ENCODE measurements at regions not wholly inside any gene's neighbourhood (a gene's known extent, or its start where the extent isn't known, plus 50 kb on each side); places are given as distances from the start of the nearest gene placed in this dataset.

DNA sequence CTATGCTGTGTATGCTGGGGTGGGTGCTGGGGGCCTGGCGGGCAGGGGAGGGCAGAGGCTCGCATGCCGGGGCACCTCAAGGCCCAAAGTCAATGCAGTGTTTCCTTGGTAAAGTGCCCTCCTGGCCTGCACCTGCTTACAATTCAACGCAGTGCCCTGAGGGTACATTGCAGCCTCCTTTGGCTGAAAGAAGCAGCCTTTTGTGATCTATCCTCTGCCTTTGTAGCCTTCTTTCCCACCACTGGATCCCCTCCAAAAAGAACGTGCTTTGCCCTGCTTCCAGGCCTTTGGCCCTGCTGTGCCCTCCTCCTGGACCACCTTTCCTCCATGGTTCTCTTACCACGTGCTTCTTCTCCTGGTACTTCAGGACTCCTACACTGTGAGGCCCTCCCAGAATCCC lies 113.6 kb upstream of the PTPN1 start:
- Histone ChIP-seq H3K9ac (ENCODE audit: low read length) (no peak overlapping the region), H3K9me3 (ENCODE audit: low read length) (no peaks in the 10 kb centered on the region), H3F3A (ENCODE audit: low read length, unreplicated experiment) (no peaks in the 10 kb centered on the region), H3K9me2 (replicated peaks; ENCODE audit: low read length) (no peaks in the 10 kb centered on the region), H3K4me1 (ENCODE audit: insufficient read depth, low read length) (peaks cover 24% of the 10 kb centered on the region), H3K36me3 (ENCODE audit: low read depth, low read length) (no peaks in the 10 kb centered on the region), H2AFZ (ENCODE audit: low read length) (no peak overlapping the region), H3K27ac (ENCODE audit: low read length) (no peak overlapping the region), H4K20me1 (ENCODE audit: low read length) (no peaks in the 10 kb centered on the region), H3K79me2 (ENCODE audit: low read length) (no peaks in the 10 kb centered on the region), H3K27me3 (ENCODE audit: low read length) (no peaks in the 10 kb centered on the region), H3K4me3 (ENCODE audit: low read length) (no peak overlapping the region), H3K4me2 (ENCODE audit: low read length) (no peak overlapping the region)
- DNase-seq (no peak), ATAC-seq (no peak)
- POLR2A ChIA-PET (ENCODE audit: unreplicated experiment), result no interaction called here
- intact Hi-C loops (cut with micrococcal nuclease), result no loop called here
- CTCF ChIA-PET, result interaction anchor here (0.6 kb wide), 1 partner anchor 42 kb away, joined by 3 read pairs; no protein-coding TSS in a partner anchor
- TF ChIP-seq, protein P1, sequence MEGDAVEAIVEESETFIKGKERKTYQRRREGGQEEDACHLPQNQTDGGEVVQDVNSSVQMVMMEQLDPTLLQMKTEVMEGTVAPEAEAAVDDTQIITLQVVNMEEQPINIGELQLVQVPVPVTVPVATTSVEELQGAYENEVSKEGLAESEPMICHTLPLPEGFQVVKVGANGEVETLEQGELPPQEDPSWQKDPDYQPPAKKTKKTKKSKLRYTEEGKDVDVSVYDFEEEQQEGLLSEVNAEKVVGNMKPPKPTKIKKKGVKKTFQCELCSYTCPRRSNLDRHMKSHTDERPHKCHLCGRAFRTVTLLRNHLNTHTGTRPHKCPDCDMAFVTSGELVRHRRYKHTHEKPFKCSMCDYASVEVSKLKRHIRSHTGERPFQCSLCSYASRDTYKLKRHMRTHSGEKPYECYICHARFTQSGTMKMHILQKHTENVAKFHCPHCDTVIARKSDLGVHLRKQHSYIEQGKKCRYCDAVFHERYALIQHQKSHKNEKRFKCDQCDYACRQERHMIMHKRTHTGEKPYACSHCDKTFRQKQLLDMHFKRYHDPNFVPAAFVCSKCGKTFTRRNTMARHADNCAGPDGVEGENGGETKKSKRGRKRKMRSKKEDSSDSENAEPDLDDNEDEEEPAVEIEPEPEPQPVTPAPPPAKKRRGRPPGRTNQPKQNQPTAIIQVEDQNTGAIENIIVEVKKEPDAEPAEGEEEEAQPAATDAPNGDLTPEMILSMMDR (conservative IDR thresholded peaks at IDR 0.05; ENCODE audit: low read depth, low read length), result no peak
- TF ChIP-seq EZH2phosphoT487 (IDR thresholded peaks at IDR 0.05; ENCODE audit: borderline replicate concordance, low read length) (no peak), EZH2 (IDR thresholded peaks at IDR 0.05; ENCODE audit: low read length, unreplicated experiment) (no peak)
- BruUV-seq (replicated peaks), result no TSS peak

GRCh38 chr20:50397058-50397457 lies 113.1 kb upstream of the PTPN1 start:
- no peak overlapping the region for H3K4me2 ChIP-seq (ENCODE audit: low read length)
- CTCF ChIA-PET, result interaction anchor here (0.6 kb wide), 1 partner anchor 42 kb away, joined by 3 read pairs; no protein-coding TSS in a partner anchor
- no peaks in the 10 kb centered on the region for H3K36me3 ChIP-seq (ENCODE audit: low read depth, low read length)
- no peaks in the 10 kb centered on the region for H3K79me2 ChIP-seq (ENCODE audit: low read length)
- no peaks in the 10 kb centered on the region for H4K20me1 ChIP-seq (ENCODE audit: low read length)
- no peak for ATAC-seq
- intact Hi-C loops (cut with micrococcal nuclease), result no loop called here
- TF ChIP-seq EZH2phosphoT487 (IDR thresholded peaks at IDR 0.05; ENCODE audit: borderline replicate concordance, low read length) (no peak), EZH2 (IDR thresholded peaks at IDR 0.05; ENCODE audit: low read length, unreplicated experiment) (no peak)
- TF ChIP-seq, protein P1 (conservative IDR thresholded peaks at IDR 0.05; ENCODE audit: low read depth, low read length), result no peak
- H3K27me3 ChIP-seq (ENCODE audit: low read length), result no peaks in the 10 kb centered on the region
- no peak overlapping the region for H3K4me3 ChIP-seq (ENCODE audit: low read length)
- H3K9ac ChIP-seq (ENCODE audit: low read length), result no peak overlapping the region
- POLR2A ChIA-PET (ENCODE audit: unreplicated experiment), result no interaction called here
- no peak overlapping the region for H3K27ac ChIP-seq (ENCODE audit: low read length)
- H3K4me1 ChIP-seq (ENCODE audit: insufficient read depth, low read length), result peaks cover 22% of the 10 kb centered on the region
- no peaks in the 10 kb centered on the region for H3K9me2 ChIP-seq (replicated peaks; ENCODE audit: low read length)
- H3K9me3 ChIP-seq (ENCODE audit: low read length), result no peaks in the 10 kb centered on the region
- no TSS peak for BruUV-seq (replicated peaks)
- no peak overlapping the region for H2AFZ ChIP-seq (ENCODE audit: low read length)
- DNase-seq, result no peak
- H3F3A ChIP-seq (ENCODE audit: low read length, unreplicated experiment), result no peaks in the 10 kb centered on the region

DNA sequence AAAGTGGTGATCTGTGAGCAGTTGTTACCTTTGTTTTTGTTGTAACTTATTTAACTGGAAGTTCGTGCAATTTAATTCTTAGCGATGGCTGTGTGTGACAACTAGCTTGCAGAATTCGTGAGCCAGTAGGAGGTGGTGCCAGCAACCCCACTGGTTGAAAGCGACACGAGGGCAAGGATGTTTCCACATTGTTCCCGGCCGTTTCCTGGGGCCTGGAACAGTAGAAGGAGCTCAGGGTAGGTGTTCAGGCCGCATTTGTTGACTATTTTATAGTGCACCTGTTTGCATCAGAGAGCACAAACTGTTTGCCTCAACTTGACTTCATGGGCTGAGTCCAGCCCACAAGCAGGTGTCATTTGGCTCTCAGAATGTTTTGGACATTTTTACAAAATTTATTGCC lies 112.1 kb upstream of the PTPN1 start:
- no peak overlapping the region for H2AFZ ChIP-seq (ENCODE audit: low read length)
- no peak overlapping the region for H3K4me3 ChIP-seq (ENCODE audit: low read length)
- no peak overlapping the region for H3K27ac ChIP-seq (ENCODE audit: low read length)
- no peak overlapping the region for H3K9ac ChIP-seq (ENCODE audit: low read length)
- CTCF ChIA-PET, result interaction anchor here (0.7 kb wide), 1 partner anchor 66 kb away, joined by 3 read pairs; no protein-coding TSS in a partner anchor
- POLR2A ChIA-PET (ENCODE audit: unreplicated experiment), result no interaction called here
- no peaks in the 10 kb centered on the region for H3K27me3 ChIP-seq (ENCODE audit: low read length)
- H3K36me3 ChIP-seq (ENCODE audit: low read depth, low read length), result no peaks in the 10 kb centered on the region
- H3K4me2 ChIP-seq (ENCODE audit: low read length), result no peak overlapping the region
- no peak for ATAC-seq
- H3K9me3 ChIP-seq (ENCODE audit: low read length), result no peaks in the 10 kb centered on the region
- DNase-seq, result no peak
- no peaks in the 10 kb centered on the region for H3K9me2 ChIP-seq (replicated peaks; ENCODE audit: low read length)
- no peaks in the 10 kb centered on the region for H4K20me1 ChIP-seq (ENCODE audit: low read length)
- TF ChIP-seq, protein P1 (conservative IDR thresholded peaks at IDR 0.05; ENCODE audit: low read depth, low read length), result no peak
- TF ChIP-seq EZH2phosphoT487 (IDR thresholded peaks at IDR 0.05; ENCODE audit: borderline replicate concordance, low read length), result no peak
- no peak for TF ChIP-seq EZH2 (IDR thresholded peaks at IDR 0.05; ENCODE audit: low read length, unreplicated experiment)
- no peaks in the 10 kb centered on the region for H3K79me2 ChIP-seq (ENCODE audit: low read length)
- peaks cover 19% of the 10 kb centered on the region for H3K4me1 ChIP-seq (ENCODE audit: insufficient read depth, low read length)
- no peaks in the 10 kb centered on the region for H3F3A ChIP-seq (ENCODE audit: low read length, unreplicated experiment)
- intact Hi-C loops (cut with micrococcal nuclease), result no loop called here
- no TSS peak for BruUV-seq (replicated peaks)
